ENCODE measurements at regions not wholly inside any gene's neighbourhood (a gene's known extent, or its start where the extent isn't known, plus 50 kb on each side); places are given as distances from the start of the nearest gene placed in this dataset.

GRCh38 chr4:163631288-163631687 is 136.8 kb downstream of the TMA16 start:
- Histone ChIP-seq H3K9ac (ENCODE audit: low read depth in 2 of 2, low read length in 2 of 2) (no peak overlapping the region), H3K4me1 (no peaks in the 10 kb centered on the region), H3K27ac (no peak overlapping the region), H3K9me3 (no peaks in the 10 kb centered on the region), H3K36me3 (no peaks in the 10 kb centered on the region), H3K4me3 (no peak overlapping the region), H3K27me3 (no peaks in the 10 kb centered on the region)
- intact Hi-C loops (cut with DNase I) = no loop called here
- no peak for DNase-seq
- TF ChIP-seq CTCF (IDR thresholded peaks at IDR 0.05) = no peak

- intact Hi-C loops (cut with DNase I) = no loop called here
- H3K4me1 ChIP-seq = no peaks in the 10 kb centered on the region
- H3K27ac ChIP-seq = no peak overlapping the region
- TF ChIP-seq CTCF (IDR thresholded peaks at IDR 0.05) = no peak
- H3K4me3 ChIP-seq = no peak overlapping the region
- no peak overlapping the region for H3K9ac ChIP-seq (ENCODE audit: low read depth in 2 of 2, low read length in 2 of 2)
- H3K9me3 ChIP-seq = no peaks in the 10 kb centered on the region
- no peaks in the 10 kb centered on the region for H3K27me3 ChIP-seq
- no peak for DNase-seq
- no peaks in the 10 kb centered on the region for H3K36me3 ChIP-seq
Observed at GRCh38 chr4:163638909-163639308, 144.4 kb downstream of the TMA16 start.

DNA sequence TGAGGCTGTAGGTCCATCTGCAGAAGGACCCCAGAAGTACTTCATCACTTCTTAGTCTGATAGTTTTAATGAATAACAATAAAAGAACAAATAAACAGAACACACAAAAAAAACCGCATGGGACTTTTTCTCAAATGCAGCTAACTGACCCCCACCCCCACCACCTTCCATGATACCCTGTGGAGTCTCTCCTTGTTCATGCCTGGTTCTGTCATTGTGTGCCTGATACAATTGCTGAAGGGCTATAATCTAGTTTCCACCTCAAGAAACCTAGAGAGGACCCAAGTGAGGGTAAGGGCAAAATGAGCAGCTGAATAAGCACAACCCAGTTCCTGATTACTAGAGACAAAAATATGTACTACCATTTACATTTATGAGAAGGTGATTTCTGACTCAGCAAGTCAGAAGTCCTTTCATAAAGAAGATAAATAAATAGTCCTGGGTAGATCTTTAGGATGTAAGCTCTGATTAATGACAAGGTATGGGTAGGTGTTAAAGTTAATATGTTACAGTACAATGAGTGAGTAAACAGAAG is 155.1 kb downstream of the TMA16 start:
- Histone ChIP-seq H3K4me3 (no peak overlapping the region), H3K9me3 (no peaks in the 10 kb centered on the region), H3K4me1 (no peaks in the 10 kb centered on the region), H3K27ac (no peak overlapping the region), H3K36me3 (no peaks in the 10 kb centered on the region), H3K27me3 (no peaks in the 10 kb centered on the region), H3K9ac (ENCODE audit: low read depth in 2 of 2, low read length in 2 of 2) (no peak overlapping the region)
- TF ChIP-seq CTCF (IDR thresholded peaks at IDR 0.05) = no peak
- DNase-seq = no peak
- intact Hi-C loops (cut with DNase I) = no loop called here

GRCh38 chr4:163651761-163652160 is 157.3 kb downstream of the TMA16 start:
- intact Hi-C loops (cut with DNase I) = no loop called here
- TF ChIP-seq CTCF (IDR thresholded peaks at IDR 0.05) = no peak
- Histone ChIP-seq H3K9ac (ENCODE audit: low read depth in 2 of 2, low read length in 2 of 2) (no peak overlapping the region), H3K27ac (no peak overlapping the region), H3K4me3 (no peak overlapping the region), H3K4me1 (no peaks in the 10 kb centered on the region), H3K36me3 (no peaks in the 10 kb centered on the region), H3K27me3 (no peaks in the 10 kb centered on the region), H3K9me3 (no peaks in the 10 kb centered on the region)
- no peak for DNase-seq

DNA sequence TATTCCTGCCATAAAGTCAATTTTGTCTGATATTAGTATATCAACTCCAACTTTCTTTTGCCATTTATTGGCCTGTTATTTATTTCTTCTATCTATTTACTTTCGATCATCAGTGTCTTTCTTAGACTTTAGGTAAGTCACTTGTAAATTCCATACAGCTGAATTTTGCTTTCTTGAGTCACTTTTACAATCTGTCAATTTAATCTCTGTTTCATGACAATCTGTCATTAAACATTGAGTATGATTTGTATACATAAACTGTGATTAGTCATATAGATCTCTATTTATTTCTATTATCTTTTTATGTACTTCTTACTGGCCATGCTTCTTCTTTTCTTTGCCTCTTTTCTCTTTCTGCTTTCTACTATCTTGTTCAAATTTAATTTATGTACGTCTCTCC is 160.1 kb downstream of the TMA16 start:
- H3K9ac ChIP-seq (ENCODE audit: low read depth in 2 of 2, low read length in 2 of 2) = no peak overlapping the region
- TF ChIP-seq CTCF (IDR thresholded peaks at IDR 0.05) = no peak
- no peak for DNase-seq
- H3K36me3 ChIP-seq = no peaks in the 10 kb centered on the region
- intact Hi-C loops (cut with DNase I) = no loop called here
- H3K27me3 ChIP-seq = no peaks in the 10 kb centered on the region
- H3K9me3 ChIP-seq = no peaks in the 10 kb centered on the region
- H3K4me3 ChIP-seq = no peak overlapping the region
- no peaks in the 10 kb centered on the region for H3K4me1 ChIP-seq
- H3K27ac ChIP-seq = no peak overlapping the region

DNA sequence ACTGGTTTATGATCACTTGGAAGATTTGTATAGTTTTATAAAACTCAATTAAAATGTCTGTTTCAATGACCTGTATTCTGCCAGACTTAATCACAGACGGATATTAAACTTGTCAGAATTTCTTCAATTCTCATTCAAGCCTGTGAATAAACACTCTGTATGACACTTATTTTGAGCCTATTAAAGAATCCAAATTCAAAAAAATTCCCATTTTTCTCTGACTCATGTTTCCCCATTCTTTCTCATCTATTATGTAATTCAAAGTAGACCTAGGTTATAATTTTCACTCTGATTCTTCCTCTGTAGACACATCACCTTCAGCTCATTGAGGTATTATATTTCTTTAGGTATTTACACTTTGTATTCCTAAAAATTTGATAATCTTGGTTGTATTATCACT is 166.1 kb downstream of the TMA16 start:
- Histone ChIP-seq H3K27ac (no peak overlapping the region), H3K36me3 (no peaks in the 10 kb centered on the region), H3K4me3 (no peak overlapping the region), H3K27me3 (no peaks in the 10 kb centered on the region), H3K9me3 (no peaks in the 10 kb centered on the region), H3K4me1 (no peaks in the 10 kb centered on the region), H3K9ac (ENCODE audit: low read depth in 2 of 2, low read length in 2 of 2) (no peak overlapping the region)
- intact Hi-C loops (cut with DNase I) = no loop called here
- TF ChIP-seq CTCF (IDR thresholded peaks at IDR 0.05) = no peak
- no peak for DNase-seq
